Mesenteric fat pad (tissue), 1 donor: ENCODE measurements at regions not wholly inside any gene's neighbourhood (a gene's known extent, or its start where the extent isn't known, plus 50 kb on each side); places are given as distances from the start of the nearest gene placed in this dataset.
"Not testable (repeated sequence)": the region's sequence is repeated elsewhere in the genome, so short reads cannot be mapped to it uniquely, and the experiment has no call there.

Experiments used
- DNase-seq: peaks from one replicate; pipeline ENCODE4 v3.0.0-alpha.2; 2020; ENCODE audit warnings: low spot score
- donor health status: DM: yes; HTN: yes; CAD: no.

- DNase-seq, result no peak
Measured at GRCh38 chr1:38671221-38671620, 188.4 kb downstream of the RRAGC start.

- no peak for DNase-seq
Measured at GRCh38 chr1:38670544-38671122, 188.9 kb downstream of the RRAGC start.

- DNase-seq, result no peak
Measured at GRCh38 chr1:38667626-38668025, 191.9 kb downstream of the RRAGC start.

GRCh38 chr1:38662126-38662525 lies 197.4 kb downstream of the RRAGC start:
- no peak for DNase-seq

GRCh38 chr1:38658883-38659282 lies 200.7 kb downstream of the RRAGC start:
- DNase-seq, result no peak

GRCh38 chr1:38657873-38658272 lies 201.7 kb downstream of the RRAGC start:
- DNase-seq, result no peak

- DNase-seq, result no peak
Measured at GRCh38 chr1:38657207-38657840, 202.2 kb downstream of the RRAGC start.

GRCh38 chr1:38656726-38657125 lies 202.8 kb downstream of the RRAGC start:
- DNase-seq, result no peak

- no peak for DNase-seq
Measured at GRCh38 chr1:38652217-38652616, 207.4 kb downstream of the RRAGC start.

GRCh38 chr1:38651669-38652068 lies 207.9 kb downstream of the RRAGC start:
- DNase-seq, result no peak

GRCh38 chr1:38648417-38648816 lies 211.2 kb downstream of the RRAGC start:
- DNase-seq, result no peak

- not testable (repeated sequence) for DNase-seq
Measured at GRCh38 chr1:38647341-38647740, 212.2 kb downstream of the RRAGC start.

GRCh38 chr1:38644092-38644491 lies 215.5 kb downstream of the RRAGC start:
- DNase-seq, result no peak

- DNase-seq, result no peak
Measured at GRCh38 chr1:38641661-38642060, 217.9 kb downstream of the RRAGC start.

- DNase-seq, result no peak
Measured at GRCh38 chr1:38640371-38640770, 219.2 kb downstream of the RRAGC start.

GRCh38 chr1:38628241-38628640 lies 231.3 kb downstream of the RRAGC start:
- DNase-seq, result no peak

- DNase-seq, result no peak
Measured at GRCh38 chr1:38625939-38626338, 233.6 kb downstream of the RRAGC start.

GRCh38 chr1:38624336-38625039 lies 235.1 kb downstream of the RRAGC start:
- DNase-seq, result no peak

GRCh38 chr1:38623529-38623928 lies 236.0 kb downstream of the RRAGC start:
- no peak for DNase-seq

- DNase-seq, result no peak
Measured at GRCh38 chr1:38622197-38622596, 237.4 kb downstream of the RRAGC start.

GRCh38 chr1:38616846-38617245 lies 242.7 kb downstream of the RRAGC start:
- no peak for DNase-seq

GRCh38 chr1:38615680-38616079 lies 243.9 kb downstream of the RRAGC start:
- no peak for DNase-seq

- no peak for DNase-seq
Measured at GRCh38 chr1:38614861-38615260, 244.7 kb downstream of the RRAGC start.
